ENCODE measurements at regions not wholly inside any gene's neighbourhood (a gene's known extent, or its start where the extent isn't known, plus 50 kb on each side); places are given as distances from the start of the nearest gene placed in this dataset.

DNA sequence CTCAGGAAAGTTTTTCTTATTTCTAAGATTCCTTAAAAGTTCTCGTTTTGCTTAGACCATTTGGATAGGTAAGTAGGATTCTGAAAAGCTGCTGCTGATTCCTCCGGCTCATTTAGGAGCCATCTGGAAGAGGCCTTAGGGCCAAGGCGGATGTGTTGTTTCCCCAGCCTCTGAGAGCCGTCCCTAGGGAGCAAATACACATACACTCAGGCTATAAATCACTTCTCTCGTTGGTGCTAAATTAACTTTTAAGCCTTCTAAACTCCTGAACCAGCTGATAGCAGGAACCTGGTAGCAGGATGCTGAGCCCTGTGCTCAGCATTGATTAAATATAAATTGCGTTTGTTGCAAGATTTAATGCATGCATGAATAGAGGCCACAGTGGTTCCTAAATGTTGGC lies 109.8 kb downstream of the ADCYAP1 start:
- H3K4me3 ChIP-seq (ENCODE audit: control insufficient read depth, low read depth, low read length): no peak overlapping the region
- no peak for TF ChIP-seq CTCF (IDR thresholded peaks at IDR 0.05; ENCODE audit: control insufficient read depth, insufficient read depth, low read depth, low read length, missing control alignments)
- no peak for DNase-seq (ENCODE audit: low read depth)

DNA sequence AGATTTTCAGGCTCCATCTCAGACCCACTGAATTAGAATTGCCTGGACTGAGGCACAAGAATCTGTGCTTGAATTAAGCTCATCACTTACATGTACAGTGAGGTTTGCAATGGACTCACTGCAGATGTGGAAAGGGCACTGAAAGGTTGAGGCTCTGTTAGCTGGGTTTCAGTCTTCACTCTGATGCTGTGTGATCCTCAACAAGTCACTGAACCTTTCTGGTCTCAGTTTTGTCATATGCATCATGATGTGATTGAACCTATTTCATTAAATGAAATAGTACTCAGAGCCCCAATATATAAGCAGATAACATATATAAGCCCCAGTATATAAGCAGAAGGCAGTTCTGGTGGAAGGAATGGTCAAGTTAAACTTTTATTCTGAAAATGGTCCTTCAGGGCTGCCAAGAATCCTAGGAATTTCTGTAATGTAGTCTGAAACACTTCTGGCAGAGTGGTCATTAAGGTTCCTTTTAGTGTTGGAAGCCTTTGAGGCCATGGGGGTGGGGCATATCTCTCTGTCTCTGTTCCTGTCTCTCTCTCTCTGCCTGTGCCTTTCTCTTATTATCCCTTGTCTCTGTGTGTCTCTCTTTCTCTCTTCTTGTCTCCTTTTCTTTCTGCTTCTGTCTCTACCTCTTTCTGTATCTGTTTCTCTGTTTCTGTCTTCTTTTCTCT lies 110.4 kb downstream of the ADCYAP1 start:
- DNase-seq (ENCODE audit: low read depth): no peak
- no peak for TF ChIP-seq CTCF (IDR thresholded peaks at IDR 0.05; ENCODE audit: control insufficient read depth, insufficient read depth, low read depth, low read length, missing control alignments)
- H3K4me3 ChIP-seq (ENCODE audit: control insufficient read depth, low read depth, low read length): no peak overlapping the region

DNA sequence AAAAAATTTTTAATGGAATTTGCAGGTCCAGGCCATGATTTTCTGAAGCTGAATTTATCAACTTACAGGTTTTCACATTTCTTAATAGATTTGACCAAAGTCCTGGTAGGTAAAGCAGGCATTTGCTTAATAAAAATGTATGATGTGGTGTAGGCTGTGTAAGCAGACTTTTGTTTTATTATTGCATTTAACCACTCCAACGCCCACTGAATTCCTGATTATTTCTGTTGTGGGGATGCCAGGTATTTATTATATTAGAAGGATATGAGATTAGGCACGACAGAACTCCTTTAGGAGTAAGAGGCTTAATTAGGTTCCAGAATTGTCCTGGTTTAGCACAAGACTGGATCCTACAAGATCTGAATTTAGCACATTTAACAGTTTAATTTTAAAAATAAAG lies 111.1 kb downstream of the ADCYAP1 start:
- H3K4me3 ChIP-seq (ENCODE audit: control insufficient read depth, low read depth, low read length): no peak overlapping the region
- no peak for DNase-seq (ENCODE audit: low read depth)
- TF ChIP-seq CTCF (IDR thresholded peaks at IDR 0.05; ENCODE audit: control insufficient read depth, insufficient read depth, low read depth, low read length, missing control alignments): no peak

DNA sequence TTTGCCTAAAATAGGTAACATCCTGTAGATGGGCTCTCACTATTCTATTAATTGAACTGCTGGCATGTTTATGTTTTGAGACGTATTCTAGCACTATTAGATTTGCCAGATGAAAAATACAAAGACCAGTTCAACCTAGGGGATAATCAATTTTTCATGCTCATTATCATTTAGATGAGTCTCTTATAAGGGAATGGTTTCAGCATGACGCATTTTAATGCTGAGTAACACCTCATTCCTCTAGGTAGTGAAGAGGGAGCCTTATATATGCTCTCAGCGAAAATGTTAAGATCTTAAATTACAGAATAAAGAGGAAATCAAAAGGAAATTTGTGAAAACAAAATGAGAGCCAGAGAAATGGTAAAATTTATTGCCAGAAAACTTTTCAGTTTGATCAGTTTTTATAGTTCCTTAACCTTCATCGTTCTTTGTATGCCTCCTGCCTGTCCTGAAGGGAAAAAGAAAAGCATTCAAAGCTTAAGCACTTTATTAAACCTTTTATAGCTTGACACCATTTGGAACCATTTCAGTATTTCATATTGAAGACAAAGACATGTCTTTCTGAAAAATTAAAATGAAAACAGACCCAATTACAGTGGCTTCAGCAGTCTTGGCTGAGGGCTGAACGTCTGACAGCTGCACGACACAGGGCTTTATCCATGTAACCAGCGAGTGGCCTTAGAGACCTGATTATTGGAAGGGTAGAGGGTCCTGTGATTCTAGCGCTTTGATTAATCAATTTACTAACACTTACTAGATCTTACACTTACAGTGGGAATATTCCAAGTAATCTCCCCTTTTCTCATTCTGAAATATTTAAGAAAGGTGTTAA lies 112.8 kb downstream of the ADCYAP1 start:
- no peak for DNase-seq (ENCODE audit: low read depth)
- no peak overlapping the region for H3K4me3 ChIP-seq (ENCODE audit: control insufficient read depth, low read depth, low read length)
- TF ChIP-seq CTCF (IDR thresholded peaks at IDR 0.05; ENCODE audit: control insufficient read depth, insufficient read depth, low read depth, low read length, missing control alignments): no peak

- no peak for DNase-seq (ENCODE audit: low read depth)
- no peak overlapping the region for H3K4me3 ChIP-seq (ENCODE audit: control insufficient read depth, low read depth, low read length)
- no peak for TF ChIP-seq CTCF (IDR thresholded peaks at IDR 0.05; ENCODE audit: control insufficient read depth, insufficient read depth, low read depth, low read length, missing control alignments)
Observed at GRCh38 chr18:1018181-1018681, 113.6 kb downstream of the ADCYAP1 start.

DNA sequence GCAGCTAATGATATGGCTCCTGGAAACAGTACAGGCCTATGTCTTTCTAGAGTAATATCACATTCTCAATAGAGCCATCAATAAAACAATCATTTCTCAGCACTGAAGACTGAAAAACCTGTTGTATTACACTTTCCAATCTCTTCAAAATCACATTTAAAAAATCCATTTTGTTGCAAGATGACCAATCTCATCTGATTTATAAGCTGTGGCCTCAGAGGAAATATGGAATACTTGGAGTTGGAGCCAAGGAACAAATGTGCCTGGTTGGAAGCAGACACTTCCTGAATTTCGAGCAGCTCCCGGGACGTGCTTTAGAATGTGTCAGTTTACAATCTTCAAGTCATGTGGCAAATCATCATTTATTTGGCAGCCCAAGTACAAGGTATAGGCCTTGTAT lies 114.5 kb downstream of the ADCYAP1 start:
- no peak for TF ChIP-seq CTCF (IDR thresholded peaks at IDR 0.05; ENCODE audit: control insufficient read depth, insufficient read depth, low read depth, low read length, missing control alignments)

More for the DNA sequence above, 114.5 kb downstream of the ADCYAP1 start:
- no peak overlapping the region for H3K4me3 ChIP-seq (ENCODE audit: control insufficient read depth, low read depth, low read length)
- DNase-seq (ENCODE audit: low read depth): no peak

Measured in AG09309 (cell line).